ENCODE measurements at regions not wholly inside any gene's neighbourhood (a gene's known extent, or its start where the extent isn't known, plus 50 kb on each side); places are given as distances from the start of the nearest gene placed in this dataset.

DNA sequence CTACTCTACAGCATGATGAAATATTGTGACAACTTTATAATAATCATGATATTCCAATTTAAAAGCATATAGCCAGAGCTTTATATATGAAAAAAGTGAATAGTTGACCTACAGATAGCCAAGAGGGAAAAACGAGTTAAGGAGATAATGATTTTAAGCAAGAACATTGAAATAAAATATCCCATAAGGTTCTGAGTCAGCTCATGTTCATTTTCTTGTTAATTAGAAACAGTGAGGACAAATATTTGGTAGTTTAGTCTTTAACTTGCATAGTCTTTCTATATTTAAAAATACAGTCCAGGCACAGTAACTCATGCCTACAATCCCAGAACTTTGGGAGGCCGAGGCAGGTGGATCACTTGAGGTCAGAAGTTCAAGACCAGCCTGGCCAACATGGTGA, 55.8 kb upstream of the CDH6 start:
- DNase-seq: no peak

- no peak for DNase-seq
Observed at GRCh38 chr5:31135542-31135941, 57.9 kb upstream of the CDH6 start.

- DNase-seq: no peak
Observed at GRCh38 chr5:31133488-31133887, 60.0 kb upstream of the CDH6 start.

DNA sequence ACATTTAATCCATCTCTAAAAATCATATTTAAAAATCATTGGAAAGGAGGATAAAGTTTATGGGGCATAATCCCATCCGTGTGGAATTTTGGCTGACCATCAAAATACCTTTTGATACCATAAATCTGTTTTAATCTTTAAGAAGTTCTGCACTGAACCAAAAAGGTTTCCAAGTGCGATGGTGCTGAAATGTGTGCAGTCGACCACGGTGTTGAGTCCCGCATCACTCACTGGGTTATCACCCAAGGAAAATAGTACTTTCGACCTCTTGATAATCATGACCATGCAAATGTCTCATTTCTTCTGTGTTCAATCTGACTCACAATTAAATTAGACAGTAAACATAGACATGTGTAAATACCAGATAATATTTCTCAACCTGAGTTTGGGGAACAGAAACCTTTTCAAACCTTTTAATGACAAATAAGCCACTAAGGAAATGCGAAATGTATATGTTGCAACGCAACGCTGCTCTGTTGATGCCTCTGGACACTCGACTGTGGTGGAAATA, 62.0 kb upstream of the CDH6 start:
- DNase-seq: no peak

GRCh38 chr5:31130676-31131075, 62.8 kb upstream of the CDH6 start:
- DNase-seq: no peak

DNA sequence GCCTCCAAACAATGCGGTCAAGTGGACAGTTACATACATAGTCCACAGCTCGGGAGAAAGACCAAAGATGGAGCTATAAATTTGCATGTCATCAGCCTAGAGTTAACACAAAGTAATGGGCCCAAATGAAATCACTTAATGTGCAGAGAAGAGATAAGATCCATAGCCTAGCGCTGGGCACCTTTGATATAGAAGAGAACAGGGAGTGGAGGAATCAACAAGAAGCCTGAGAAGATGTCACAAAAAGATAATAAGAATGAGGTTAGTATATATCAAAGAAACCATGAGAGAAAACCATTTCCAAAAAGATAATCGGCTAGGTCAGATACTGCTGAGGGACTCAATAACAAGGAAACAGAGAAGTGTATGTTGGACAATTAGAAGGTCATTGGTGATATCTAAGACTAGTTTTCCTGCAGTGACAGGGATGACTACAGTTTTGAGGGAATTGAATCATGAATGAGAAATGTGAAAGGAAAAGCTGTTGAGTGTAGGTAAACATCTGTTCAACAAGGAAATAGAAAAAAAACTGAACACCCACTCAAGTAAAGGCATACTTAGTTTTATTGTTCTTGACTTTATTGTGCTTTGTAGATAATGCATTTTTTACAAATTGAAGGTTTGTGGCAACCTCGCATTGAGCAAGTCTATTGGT, 68.7 kb upstream of the CDH6 start:
- DNase-seq: no peak

DNA sequence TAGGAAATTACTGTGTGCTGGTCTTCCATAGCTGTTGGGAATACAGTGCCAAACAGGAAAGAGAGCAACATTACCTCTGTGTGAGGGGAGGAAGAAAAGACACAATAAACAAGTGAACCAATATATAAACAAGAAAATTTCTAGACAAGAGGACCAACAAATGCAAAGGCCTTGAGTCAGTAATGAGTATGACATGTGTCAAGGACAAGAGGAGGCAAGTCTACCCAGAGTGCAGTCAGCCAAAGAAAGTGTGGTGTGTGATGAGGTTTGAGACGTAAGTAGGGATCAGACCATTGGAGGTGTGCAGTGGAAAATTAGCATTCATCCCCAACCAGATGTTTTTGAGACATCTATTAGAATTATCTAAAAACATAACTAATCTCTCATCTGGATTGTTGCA, 69.5 kb upstream of the CDH6 start:
- no peak for DNase-seq

DNA sequence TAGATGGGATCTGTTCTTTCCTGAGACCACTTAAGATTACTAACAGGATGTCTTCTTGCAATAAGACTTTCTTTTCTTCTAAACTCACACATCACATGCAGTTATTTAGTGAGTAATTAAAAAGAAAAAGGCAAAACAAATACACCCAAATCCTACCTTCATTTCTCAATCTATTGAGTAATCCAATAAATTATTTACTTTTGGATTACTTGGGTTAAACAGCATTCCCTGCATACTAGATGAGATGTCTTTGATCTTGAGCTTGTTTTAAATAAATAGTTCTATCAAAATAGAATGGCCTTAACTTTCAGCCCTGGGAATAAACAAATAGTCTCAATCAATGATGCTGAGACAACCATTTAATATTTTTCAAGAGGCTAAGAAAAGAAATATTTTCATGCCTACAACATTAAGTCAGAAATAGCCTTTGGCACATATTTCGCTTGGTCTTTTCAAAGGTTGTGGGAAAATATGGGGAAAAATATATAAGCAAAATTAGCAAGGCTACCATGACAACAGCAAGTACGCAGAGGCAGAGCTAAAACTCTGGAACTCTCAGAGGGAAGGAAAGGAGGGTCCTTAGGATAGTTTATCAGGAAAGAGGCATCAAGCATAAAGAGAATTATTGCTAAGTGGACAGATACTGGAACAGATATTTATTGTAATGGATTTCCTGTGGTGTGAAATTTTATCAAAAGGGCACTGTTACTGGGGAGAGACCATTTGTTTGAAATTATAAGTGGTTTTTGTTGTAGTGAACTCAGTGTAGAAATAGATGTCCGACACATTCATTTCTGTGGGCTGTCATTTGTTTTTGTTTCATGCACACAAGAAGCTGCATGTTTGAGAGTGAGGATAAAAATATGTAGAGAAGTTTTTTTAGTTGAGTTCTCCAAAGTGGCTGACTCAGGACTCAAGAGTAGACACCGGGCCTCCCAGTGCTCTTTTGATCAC, 70.2 kb upstream of the CDH6 start:
- DNase-seq: no peak

DNA sequence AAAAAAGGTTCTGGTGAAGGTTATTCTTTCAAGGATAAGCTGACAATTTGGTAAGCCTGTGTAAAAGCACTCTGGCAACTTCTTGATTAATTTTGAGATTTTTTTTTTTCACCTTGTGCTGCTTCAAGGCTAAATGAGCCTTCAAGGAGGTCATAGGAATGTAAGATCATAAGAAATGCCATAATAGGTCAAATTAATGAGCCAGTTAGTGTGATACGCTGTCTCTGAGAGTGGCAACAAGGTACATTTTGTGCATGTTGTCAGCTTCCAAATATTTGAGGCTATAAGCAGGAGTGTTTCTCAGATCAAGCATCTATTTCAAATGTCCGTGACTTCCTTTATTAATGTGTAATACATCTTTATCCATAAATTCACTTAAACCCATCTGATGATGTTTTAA, 72.3 kb upstream of the CDH6 start:
- no peak for DNase-seq

DNA sequence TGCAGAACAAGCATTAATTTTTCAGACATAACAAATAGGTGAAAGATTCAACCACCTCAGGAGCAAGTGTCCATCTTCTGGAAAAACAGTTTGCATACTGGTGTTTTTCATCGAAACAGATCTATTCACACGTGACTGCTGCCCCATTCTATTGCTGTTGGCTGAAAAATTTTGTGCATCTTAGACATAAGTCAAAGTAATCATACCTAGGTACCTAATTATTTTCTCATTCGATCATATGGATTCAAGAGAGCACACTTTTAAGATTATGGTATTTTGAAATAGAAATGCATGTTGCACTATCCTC, 72.9 kb upstream of the CDH6 start:
- DNase-seq: no peak

- no peak for DNase-seq
Observed at GRCh38 chr5:31119938-31120641, 73.4 kb upstream of the CDH6 start.

- DNase-seq: no peak
Observed at GRCh38 chr5:31116466-31117031, 76.9 kb upstream of the CDH6 start.

GRCh38 chr5:31114817-31115216, 78.7 kb upstream of the CDH6 start:
- no peak for DNase-seq

GRCh38 chr5:31113666-31114350, 79.7 kb upstream of the CDH6 start:
- DNase-seq: no peak

GRCh38 chr5:31113101-31113500, 80.4 kb upstream of the CDH6 start:
- no peak for DNase-seq

- no peak for DNase-seq
Observed at GRCh38 chr5:31107091-31107518, 86.4 kb upstream of the CDH6 start.

DNA sequence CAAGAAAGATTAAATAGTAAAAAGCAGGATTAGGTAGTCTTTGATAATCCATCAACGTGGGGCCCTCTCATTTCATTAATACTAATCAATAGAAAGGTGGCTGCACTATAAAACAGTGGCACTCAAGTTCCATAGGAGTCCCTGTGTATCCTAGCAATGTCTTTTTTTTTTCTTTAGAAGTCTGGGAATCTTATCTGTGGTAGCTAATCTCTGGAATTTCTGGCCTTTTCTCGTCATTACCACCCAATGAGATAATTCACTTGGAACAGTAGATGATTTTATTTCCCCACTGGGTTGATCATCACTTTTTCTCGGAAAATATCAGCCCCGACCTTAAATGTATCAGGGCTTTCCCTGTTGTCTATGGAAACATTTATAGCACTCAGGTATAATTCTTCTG, 86.8 kb upstream of the CDH6 start:
- DNase-seq: no peak

DNA sequence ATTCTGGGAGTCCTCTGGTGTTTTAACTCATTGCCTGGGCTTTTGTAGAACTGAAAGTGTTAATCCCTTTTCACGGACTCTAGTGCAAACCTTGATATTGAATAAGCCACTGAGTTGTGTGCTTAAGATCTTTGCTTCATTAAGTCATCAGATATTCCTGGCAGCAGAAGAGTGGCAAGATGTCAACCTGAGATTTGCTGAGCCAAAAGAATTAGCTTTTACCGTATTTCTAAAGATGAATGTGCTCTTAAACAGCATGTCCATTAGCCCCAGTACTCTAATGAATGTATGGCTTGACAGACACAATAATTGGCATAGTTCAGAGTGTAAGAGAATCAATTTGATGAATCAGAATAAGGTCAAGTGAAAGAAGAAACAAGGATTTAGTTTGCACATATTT, 87.2 kb upstream of the CDH6 start:
- DNase-seq: no peak

GRCh38 chr5:31104775-31105174, 88.7 kb upstream of the CDH6 start:
- no peak for DNase-seq

- no peak for DNase-seq
Observed at GRCh38 chr5:31100781-31101310, 92.6 kb upstream of the CDH6 start.

- no peak for DNase-seq
Observed at GRCh38 chr5:31100047-31100575, 93.4 kb upstream of the CDH6 start.

GRCh38 chr5:31098811-31099210, 94.7 kb upstream of the CDH6 start:
- DNase-seq: no peak

Data from stimulated activated naive CD4-positive, alpha-beta T cell (primary cell).